Activated CD8-positive, alpha-beta memory T cell treated with anti-CD3 and anti-CD28 coated beads for 36 hours (primary cell): ENCODE measurements at regions not wholly inside any gene's neighbourhood (a gene's known extent, or its start where the extent isn't known, plus 50 kb on each side); places are given as distances from the start of the nearest gene placed in this dataset.

Experiments used
- CTCF ChIA-PET: fragments of 350-600 bp; sonication (Branson Sonifier 250); formaldehyde crosslinking; loops from one replicate; lab custom pipeline; 2021; ENCODE audit warnings: antibody characterized with exemption; lab: Charles Lee
- POLR2A ChIA-PET: fragments of 350-600 bp; sonication (Branson Sonifier 250); formaldehyde crosslinking; loops from one replicate; lab custom pipeline; 2021; ENCODE audit warnings: antibody characterized with exemption; lab: Charles Lee

- ChIA-PET CTCF (no interaction called here), POLR2A (no interaction called here)
Measured at GRCh38 chr13:85616275-85616674, 182.9 kb downstream of the SLITRK6 start.

DNA sequence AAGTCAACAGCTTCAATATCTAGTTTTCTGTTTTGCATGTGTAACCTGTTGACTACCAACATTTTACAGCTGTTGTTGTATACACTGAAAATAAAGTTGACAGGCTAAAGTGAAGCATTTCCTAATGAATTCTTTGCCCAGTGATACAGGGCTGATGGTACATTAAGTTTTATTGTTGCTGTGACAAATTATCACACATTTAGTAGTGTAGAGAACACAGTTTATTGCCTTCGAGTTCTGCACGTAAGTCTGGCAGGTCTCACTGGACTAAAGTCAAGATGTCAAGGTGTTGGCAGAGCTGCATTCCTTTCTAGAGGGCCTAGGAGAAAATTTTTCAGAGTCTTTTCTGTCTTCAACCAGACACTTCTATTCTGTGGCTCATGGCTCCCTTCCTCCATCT lies 184.2 kb downstream of the SLITRK6 start:
- POLR2A ChIA-PET = no interaction called here
- CTCF ChIA-PET = no interaction called here

- CTCF ChIA-PET = no interaction called here
- POLR2A ChIA-PET = no interaction called here
Measured at GRCh38 chr13:85610024-85610423, 189.2 kb downstream of the SLITRK6 start.

- ChIA-PET CTCF (no interaction called here), POLR2A (no interaction called here)
Measured at GRCh38 chr13:85608255-85608829, 190.9 kb downstream of the SLITRK6 start.

- CTCF ChIA-PET = no interaction called here
- POLR2A ChIA-PET = no interaction called here
Measured at GRCh38 chr13:85603735-85604134, 195.5 kb downstream of the SLITRK6 start.

DNA sequence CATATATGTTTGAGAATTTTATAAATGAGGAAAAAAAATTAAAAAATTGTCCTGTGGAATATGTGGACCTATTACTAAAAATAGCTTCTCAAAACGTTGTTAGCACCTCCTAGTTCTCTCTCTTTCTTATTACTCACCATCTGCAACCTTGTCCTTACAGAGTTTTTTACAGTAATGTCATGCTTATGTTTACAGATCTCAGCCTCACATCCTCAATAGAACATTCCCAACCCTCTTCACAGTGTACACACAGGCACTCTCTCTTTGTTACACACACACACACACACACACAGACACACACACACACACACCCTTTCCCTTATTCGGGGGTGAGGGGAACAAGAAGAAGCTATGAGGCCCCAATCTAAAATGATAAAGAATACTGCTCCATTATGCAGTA lies 197.7 kb downstream of the SLITRK6 start:
- POLR2A ChIA-PET = no interaction called here
- CTCF ChIA-PET = no interaction called here

DNA sequence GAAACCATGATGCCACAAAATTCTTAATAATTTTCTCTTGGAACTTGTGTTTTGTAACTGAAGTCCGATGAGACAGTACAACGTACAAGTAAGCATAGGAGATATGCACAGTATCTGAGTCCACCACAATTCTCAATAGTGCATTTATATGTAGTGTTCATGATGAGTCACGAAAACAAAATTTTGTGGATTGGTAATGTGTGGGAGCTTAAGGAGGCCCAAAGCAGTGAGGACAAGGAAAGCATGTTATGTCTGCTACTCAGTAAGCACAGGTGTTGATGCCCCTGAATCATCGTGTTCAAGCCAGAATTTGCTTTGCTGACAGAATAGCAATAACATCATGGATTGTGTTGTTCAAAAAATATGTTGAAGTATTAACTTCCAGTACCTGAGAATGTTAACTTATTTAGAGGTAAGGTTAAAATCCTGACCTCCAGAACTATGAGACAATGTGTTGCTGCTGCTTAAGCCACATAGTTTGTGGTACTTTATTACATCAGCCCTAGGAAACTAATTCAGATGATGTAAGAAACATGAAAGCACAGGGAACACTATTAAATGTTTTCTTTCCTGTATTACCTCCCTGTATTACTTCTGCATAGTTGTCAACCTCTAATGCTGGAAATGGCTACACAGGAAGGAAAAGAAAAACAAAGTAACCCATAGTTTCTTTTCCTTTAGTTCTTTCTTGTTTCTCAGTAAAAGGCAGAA lies 201.3 kb downstream of the SLITRK6 start:
- CTCF ChIA-PET = no interaction called here

GRCh38 chr13:85592211-85592610 lies 207.0 kb downstream of the SLITRK6 start:
- POLR2A ChIA-PET = no interaction called here

More for the DNA sequence above, 201.3 kb downstream of the SLITRK6 start:
- POLR2A ChIA-PET = no interaction called here

DNA sequence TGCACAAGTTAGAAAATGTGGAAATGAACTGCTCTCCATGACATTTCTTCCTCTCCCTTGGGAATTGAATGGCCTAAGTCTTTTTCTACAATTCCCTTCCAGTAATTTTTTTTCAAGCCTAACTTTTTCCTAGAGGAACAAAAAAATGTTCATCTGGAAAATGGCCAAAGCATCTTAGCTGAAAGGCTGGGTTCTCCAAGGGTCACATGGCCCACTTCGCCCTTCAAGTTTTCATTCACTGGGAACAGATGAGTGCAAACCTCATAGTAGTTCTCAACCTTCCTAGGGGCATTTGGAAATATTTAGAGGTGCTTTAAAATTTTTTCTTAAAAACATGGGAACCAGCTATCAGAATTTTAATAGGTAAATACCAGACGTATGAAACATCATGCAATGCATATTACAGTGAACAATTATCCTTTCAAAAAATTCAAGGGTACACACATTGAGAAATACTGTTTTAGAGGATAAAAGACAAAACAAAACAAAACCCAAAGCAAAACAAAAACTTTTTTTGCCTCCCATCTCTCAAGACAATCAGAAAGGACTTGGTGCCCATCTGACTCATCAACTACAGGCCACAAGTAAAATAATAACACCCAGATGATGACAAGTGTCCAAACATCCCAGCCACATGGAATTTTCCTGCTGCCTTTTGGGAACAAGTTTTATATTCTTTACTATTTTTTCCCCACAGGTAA lies 208.8 kb downstream of the SLITRK6 start:
- ChIA-PET POLR2A (no interaction called here), CTCF (no interaction called here)

More at GRCh38 chr13:85592211-85592610, 207.0 kb downstream of the SLITRK6 start:
- CTCF ChIA-PET = no interaction called here

GRCh38 chr13:85589021-85589420 lies 210.2 kb downstream of the SLITRK6 start:
- CTCF ChIA-PET = no interaction called here
- POLR2A ChIA-PET = no interaction called here

DNA sequence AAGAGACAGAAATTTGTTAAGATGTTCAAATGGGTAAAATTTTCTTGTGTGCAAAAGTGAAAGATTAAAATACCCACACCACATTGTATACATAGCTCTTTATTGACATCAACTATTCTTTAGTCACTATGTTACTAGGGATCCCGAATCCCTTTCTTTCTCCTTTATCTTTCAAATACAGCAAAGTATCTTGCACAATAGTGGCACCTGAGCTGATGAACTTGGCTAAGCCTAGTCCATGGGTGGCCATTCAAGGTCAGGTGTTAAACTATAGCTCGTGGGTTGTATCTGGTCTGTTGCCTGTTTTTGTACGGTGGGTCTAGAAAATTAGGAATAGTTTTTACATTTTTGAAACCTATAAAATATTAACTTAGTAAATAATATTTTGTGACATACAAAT lies 210.9 kb downstream of the SLITRK6 start:
- ChIA-PET POLR2A (no interaction called here), CTCF (no interaction called here)

DNA sequence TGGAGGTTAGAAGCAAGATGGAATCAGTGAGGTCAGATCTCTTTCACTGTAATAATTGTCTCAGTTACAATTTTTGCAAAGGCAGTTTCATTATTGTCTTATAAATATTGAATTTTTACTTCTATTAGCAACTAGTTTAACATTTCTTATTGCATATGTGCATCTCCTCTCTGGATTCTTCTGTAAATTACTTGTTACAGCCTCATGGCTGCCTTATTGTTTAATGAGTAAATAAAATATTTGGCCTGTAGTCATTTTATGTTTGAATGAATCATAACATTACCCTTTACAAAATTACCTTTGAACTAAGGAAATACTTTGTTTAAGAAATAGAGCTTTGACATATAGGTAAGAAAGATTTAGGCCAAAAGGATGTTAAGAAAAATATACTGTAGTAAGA lies 212.4 kb downstream of the SLITRK6 start:
- POLR2A ChIA-PET = no interaction called here
- CTCF ChIA-PET = no interaction called here

DNA sequence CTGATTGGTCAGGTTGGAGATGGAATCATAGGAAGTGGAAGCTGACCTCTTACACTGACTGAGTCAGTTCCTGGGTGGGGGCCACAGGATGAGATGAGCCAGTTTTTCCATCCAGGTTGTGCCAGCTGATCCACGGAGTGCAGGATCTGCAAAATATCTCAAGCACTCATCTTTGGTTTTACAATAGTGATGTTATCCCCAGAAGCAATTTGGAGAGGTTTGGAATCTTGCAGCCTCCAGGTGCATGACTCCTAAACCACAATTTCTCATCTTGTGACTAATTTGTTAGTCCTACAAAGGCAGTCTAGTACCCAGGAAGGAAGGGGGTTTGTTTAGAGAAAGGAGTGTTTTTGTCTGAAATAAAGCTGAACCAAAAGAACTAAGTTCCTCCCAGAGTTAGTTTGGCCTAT lies 212.8 kb downstream of the SLITRK6 start:
- POLR2A ChIA-PET = no interaction called here

DNA sequence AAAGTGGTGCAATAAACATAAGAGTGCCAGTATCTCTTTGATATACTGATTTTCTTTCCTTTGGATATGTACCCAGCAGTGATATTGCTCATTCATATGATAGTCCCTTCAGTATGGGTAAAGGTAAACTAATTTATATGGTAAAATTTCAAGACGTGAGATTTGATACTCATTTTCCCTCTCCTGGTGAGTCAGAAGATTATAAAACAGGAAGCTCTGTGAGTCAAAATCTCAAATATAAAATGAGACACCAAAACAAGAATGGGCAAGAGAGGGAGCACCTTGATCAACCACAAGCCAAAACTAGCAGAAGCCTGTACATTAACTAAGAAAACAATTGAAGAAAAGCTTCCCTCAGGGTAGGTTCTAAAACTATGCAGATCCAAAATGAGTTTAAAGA lies 216.3 kb downstream of the SLITRK6 start:
- ChIA-PET CTCF (no interaction called here), POLR2A (no interaction called here)

More for the DNA sequence above, 212.8 kb downstream of the SLITRK6 start:
- CTCF ChIA-PET = interaction anchor here (0.7 kb wide), 1 partner anchor 1030 kb away, joined by 7 read pairs; no protein-coding TSS in a partner anchor

DNA sequence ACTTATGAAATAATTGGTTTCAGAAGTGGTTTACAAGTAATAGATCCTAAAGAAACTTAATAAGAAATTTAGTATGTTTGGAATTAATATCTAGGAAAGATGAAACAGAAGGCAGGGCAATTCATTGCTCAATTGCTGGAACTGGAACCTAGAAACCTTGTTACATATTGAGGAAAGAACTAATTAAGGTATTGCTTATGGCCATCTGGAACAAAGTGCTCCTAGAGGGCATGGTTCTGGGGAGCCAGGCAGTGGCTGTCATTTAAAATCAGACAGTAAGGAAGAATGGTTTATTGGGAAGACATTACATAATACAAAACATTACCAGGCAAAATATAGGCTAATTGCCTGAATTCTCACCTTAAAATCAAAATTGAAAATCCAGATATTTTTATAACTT lies 224.1 kb downstream of the SLITRK6 start:
- CTCF ChIA-PET = no interaction called here
- POLR2A ChIA-PET = no interaction called here

- CTCF ChIA-PET = no interaction called here
Measured at GRCh38 chr13:85567909-85568308, 231.3 kb downstream of the SLITRK6 start.

GRCh38 chr13:85565652-85566051 lies 233.6 kb downstream of the SLITRK6 start:
- ChIA-PET CTCF (no interaction called here), POLR2A (no interaction called here)

More at GRCh38 chr13:85567909-85568308, 231.3 kb downstream of the SLITRK6 start:
- POLR2A ChIA-PET = no interaction called here

GRCh38 chr13:85564598-85564997 lies 234.6 kb downstream of the SLITRK6 start:
- CTCF ChIA-PET = no interaction called here
- POLR2A ChIA-PET = no interaction called here

DNA sequence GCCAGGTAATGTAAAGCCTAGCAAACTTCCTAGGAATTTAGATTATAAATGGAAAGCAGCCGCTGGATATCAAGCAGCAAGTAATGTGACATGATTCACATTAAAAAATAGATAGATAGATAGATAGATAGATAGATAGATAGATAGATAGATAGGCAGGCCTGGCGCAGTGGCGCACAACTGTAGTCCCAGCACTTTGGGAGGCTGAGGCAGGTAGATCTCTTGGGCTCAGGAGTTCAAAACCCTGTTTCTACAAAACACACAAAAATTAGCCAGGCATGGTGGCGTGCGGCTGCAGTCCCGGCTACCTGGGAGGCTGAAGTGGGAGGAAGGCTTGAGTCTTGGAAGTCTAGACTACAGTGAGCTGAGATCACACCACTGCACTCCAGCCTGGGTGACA lies 236.9 kb downstream of the SLITRK6 start:
- ChIA-PET POLR2A (no interaction called here), CTCF (no interaction called here)

DNA sequence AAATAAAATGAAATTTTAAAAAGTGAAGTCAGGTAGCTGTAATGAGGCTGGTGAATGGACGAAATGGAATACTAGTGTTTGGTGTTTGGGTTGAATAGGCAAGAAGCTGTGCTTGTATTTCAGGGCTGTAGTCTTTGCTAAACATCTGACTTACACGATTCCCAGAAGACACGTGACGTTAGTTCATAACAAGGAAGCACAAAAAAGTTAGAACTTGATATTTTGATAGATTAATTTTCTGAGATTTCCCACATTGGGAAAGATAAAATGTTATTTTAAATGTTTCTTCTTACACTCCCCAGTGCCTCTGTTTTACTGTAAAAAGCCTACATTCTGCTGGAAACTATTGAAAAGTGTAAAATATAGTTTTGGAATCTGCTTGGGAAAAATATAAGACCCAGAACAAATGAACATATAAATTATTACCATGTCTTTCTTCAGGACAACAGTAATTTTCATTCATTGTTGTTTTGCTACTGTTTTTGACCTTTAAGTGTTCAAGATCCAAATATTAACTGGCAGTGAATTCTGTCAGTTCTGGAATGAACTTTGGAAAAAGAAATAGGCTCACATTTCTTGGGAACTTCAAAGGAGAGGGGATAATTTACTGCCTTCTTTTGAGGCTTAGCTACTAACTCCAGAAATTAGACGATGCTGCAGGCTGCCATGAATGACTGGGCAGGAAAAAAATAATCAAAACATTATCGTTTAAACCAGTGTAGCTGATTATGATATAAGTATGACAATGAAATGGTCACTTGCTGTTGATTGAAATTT lies 241.3 kb downstream of the SLITRK6 start:
- CTCF ChIA-PET = no interaction called here
- POLR2A ChIA-PET = no interaction called here
